ENCODE measurements at regions not wholly inside any gene's neighbourhood (a gene's known extent, or its start where the extent isn't known, plus 50 kb on each side); places are given as distances from the start of the nearest gene placed in this dataset.

- Histone ChIP-seq H3K27me3 (ENCODE audit: control insufficient read depth, insufficient read depth, low read length) (no peaks in the 10 kb centered on the region), H3K4me1 (ENCODE audit: control insufficient read depth, insufficient read depth, low read length) (no peaks in the 10 kb centered on the region; the same call in 1 of the 2 replicates), H3K9ac (ENCODE audit: low read length) (no peak overlapping the region), H3K4me3 (ENCODE audit: low read depth, low read length) (no peak overlapping the region), H3K9me3 (ENCODE audit: control insufficient read depth, insufficient read depth, low read depth, low read length) (no peaks in the 10 kb centered on the region), H3K36me3 (ENCODE audit: control insufficient read depth, insufficient read depth, low read length) (no peaks in the 10 kb centered on the region), H3K27ac (ENCODE audit: low read depth, low read length) (no peak overlapping the region)
Observed at GRCh38 chr2:21267232-21267835, 143.6 kb downstream of the TDRD15 start.

- H3K9ac ChIP-seq (ENCODE audit: low read length), result no peak overlapping the region
Observed at GRCh38 chr2:21268197-21268877, 144.6 kb downstream of the TDRD15 start.

GRCh38 chr2:21268878-21269224 lies 145.1 kb downstream of the TDRD15 start:
- H3K9ac ChIP-seq (ENCODE audit: low read length), result no peak overlapping the region
- H3K36me3 ChIP-seq (ENCODE audit: control insufficient read depth, insufficient read depth, low read length), result no peaks in the 10 kb centered on the region
- H3K27me3 ChIP-seq (ENCODE audit: control insufficient read depth, insufficient read depth, low read length), result no peaks in the 10 kb centered on the region
- H3K27ac ChIP-seq (ENCODE audit: low read depth, low read length), result no peak overlapping the region
- H3K9me3 ChIP-seq (ENCODE audit: control insufficient read depth, insufficient read depth, low read depth, low read length), result no peaks in the 10 kb centered on the region
- no peaks in the 10 kb centered on the region; the same call in 1 of the 2 replicates for H3K4me1 ChIP-seq (ENCODE audit: control insufficient read depth, insufficient read depth, low read length)
- H3K4me3 ChIP-seq (ENCODE audit: low read depth, low read length), result no peak overlapping the region

More at GRCh38 chr2:21268197-21268877, 144.6 kb downstream of the TDRD15 start:
- H3K27me3 ChIP-seq (ENCODE audit: control insufficient read depth, insufficient read depth, low read length), result no peaks in the 10 kb centered on the region
- H3K27ac ChIP-seq (ENCODE audit: low read depth, low read length), result no peak overlapping the region
- no peaks in the 10 kb centered on the region for H3K36me3 ChIP-seq (ENCODE audit: control insufficient read depth, insufficient read depth, low read length)
- no peak overlapping the region for H3K4me3 ChIP-seq (ENCODE audit: low read depth, low read length)
- H3K4me1 ChIP-seq (ENCODE audit: control insufficient read depth, insufficient read depth, low read length), result no peaks in the 10 kb centered on the region; the same call in 1 of the 2 replicates
- H3K9me3 ChIP-seq (ENCODE audit: control insufficient read depth, insufficient read depth, low read depth, low read length), result no peaks in the 10 kb centered on the region

- H3K9ac ChIP-seq (ENCODE audit: low read length), result no peak overlapping the region
- no peaks in the 10 kb centered on the region for H3K36me3 ChIP-seq (ENCODE audit: control insufficient read depth, insufficient read depth, low read length)
- no peaks in the 10 kb centered on the region; the same call in 1 of the 2 replicates for H3K4me1 ChIP-seq (ENCODE audit: control insufficient read depth, insufficient read depth, low read length)
- no peaks in the 10 kb centered on the region for H3K27me3 ChIP-seq (ENCODE audit: control insufficient read depth, insufficient read depth, low read length)
- H3K27ac ChIP-seq (ENCODE audit: low read depth, low read length), result no peak overlapping the region
- no peak overlapping the region for H3K4me3 ChIP-seq (ENCODE audit: low read depth, low read length)
- no peaks in the 10 kb centered on the region for H3K9me3 ChIP-seq (ENCODE audit: control insufficient read depth, insufficient read depth, low read depth, low read length)
Observed at GRCh38 chr2:21269382-21269781, 145.6 kb downstream of the TDRD15 start.

- Histone ChIP-seq H3K4me3 (ENCODE audit: low read depth, low read length) (no peak overlapping the region), H3K27me3 (ENCODE audit: control insufficient read depth, insufficient read depth, low read length) (no peaks in the 10 kb centered on the region), H3K36me3 (ENCODE audit: control insufficient read depth, insufficient read depth, low read length) (no peaks in the 10 kb centered on the region), H3K9me3 (ENCODE audit: control insufficient read depth, insufficient read depth, low read depth, low read length) (no peaks in the 10 kb centered on the region), H3K27ac (ENCODE audit: low read depth, low read length) (no peak overlapping the region), H3K9ac (ENCODE audit: low read length) (no peak overlapping the region), H3K4me1 (ENCODE audit: control insufficient read depth, insufficient read depth, low read length) (no peaks in the 10 kb centered on the region; the same call in 1 of the 2 replicates)
Observed at GRCh38 chr2:21270083-21270491, 146.3 kb downstream of the TDRD15 start.

GRCh38 chr2:21270708-21271122 lies 146.9 kb downstream of the TDRD15 start:
- Histone ChIP-seq H3K9me3 (ENCODE audit: control insufficient read depth, insufficient read depth, low read depth, low read length) (no peaks in the 10 kb centered on the region), H3K9ac (ENCODE audit: low read length) (no peak overlapping the region), H3K36me3 (ENCODE audit: control insufficient read depth, insufficient read depth, low read length) (no peaks in the 10 kb centered on the region), H3K27ac (ENCODE audit: low read depth, low read length) (no peak overlapping the region), H3K27me3 (ENCODE audit: control insufficient read depth, insufficient read depth, low read length) (no peaks in the 10 kb centered on the region), H3K4me1 (ENCODE audit: control insufficient read depth, insufficient read depth, low read length) (no peaks in the 10 kb centered on the region; the same call in 1 of the 2 replicates), H3K4me3 (ENCODE audit: low read depth, low read length) (no peak overlapping the region)

GRCh38 chr2:21276163-21276562 lies 152.4 kb downstream of the TDRD15 start:
- Histone ChIP-seq H3K36me3 (ENCODE audit: control insufficient read depth, insufficient read depth, low read length) (no peaks in the 10 kb centered on the region), H3K9ac (ENCODE audit: low read length) (no peak overlapping the region), H3K27me3 (ENCODE audit: control insufficient read depth, insufficient read depth, low read length) (no peaks in the 10 kb centered on the region), H3K27ac (ENCODE audit: low read depth, low read length) (no peak overlapping the region), H3K4me1 (ENCODE audit: control insufficient read depth, insufficient read depth, low read length) (no peaks in the 10 kb centered on the region), H3K9me3 (ENCODE audit: control insufficient read depth, insufficient read depth, low read depth, low read length) (no peaks in the 10 kb centered on the region), H3K4me3 (ENCODE audit: low read depth, low read length) (no peak overlapping the region)

- no peak overlapping the region for H3K27ac ChIP-seq (ENCODE audit: low read depth, low read length)
- H3K36me3 ChIP-seq (ENCODE audit: control insufficient read depth, insufficient read depth, low read length), result no peaks in the 10 kb centered on the region
- no peak overlapping the region for H3K9ac ChIP-seq (ENCODE audit: low read length)
- no peaks in the 10 kb centered on the region for H3K4me1 ChIP-seq (ENCODE audit: control insufficient read depth, insufficient read depth, low read length)
- no peaks in the 10 kb centered on the region for H3K9me3 ChIP-seq (ENCODE audit: control insufficient read depth, insufficient read depth, low read depth, low read length)
- H3K27me3 ChIP-seq (ENCODE audit: control insufficient read depth, insufficient read depth, low read length), result no peaks in the 10 kb centered on the region
- H3K4me3 ChIP-seq (ENCODE audit: low read depth, low read length), result no peak overlapping the region
Observed at GRCh38 chr2:21277068-21278056, 153.6 kb downstream of the TDRD15 start.

- Histone ChIP-seq H3K4me1 (ENCODE audit: control insufficient read depth, insufficient read depth, low read length) (no peaks in the 10 kb centered on the region), H3K9ac (ENCODE audit: low read length) (no peak overlapping the region), H3K27me3 (ENCODE audit: control insufficient read depth, insufficient read depth, low read length) (no peaks in the 10 kb centered on the region), H3K27ac (ENCODE audit: low read depth, low read length) (no peak overlapping the region), H3K36me3 (ENCODE audit: control insufficient read depth, insufficient read depth, low read length) (no peaks in the 10 kb centered on the region), H3K9me3 (ENCODE audit: control insufficient read depth, insufficient read depth, low read depth, low read length) (no peaks in the 10 kb centered on the region), H3K4me3 (ENCODE audit: low read depth, low read length) (no peak overlapping the region)
Observed at GRCh38 chr2:21279525-21279924, 155.8 kb downstream of the TDRD15 start.

- Histone ChIP-seq H3K27ac (ENCODE audit: low read depth, low read length) (no peak overlapping the region), H3K27me3 (ENCODE audit: control insufficient read depth, insufficient read depth, low read length) (no peaks in the 10 kb centered on the region)
Observed at GRCh38 chr2:21280793-21281192, 157.0 kb downstream of the TDRD15 start.

GRCh38 chr2:21281384-21281783 lies 157.6 kb downstream of the TDRD15 start:
- Histone ChIP-seq H3K4me1 (ENCODE audit: control insufficient read depth, insufficient read depth, low read length) (no peaks in the 10 kb centered on the region), H3K27me3 (ENCODE audit: control insufficient read depth, insufficient read depth, low read length) (no peaks in the 10 kb centered on the region), H3K36me3 (ENCODE audit: control insufficient read depth, insufficient read depth, low read length) (no peaks in the 10 kb centered on the region), H3K9me3 (ENCODE audit: control insufficient read depth, insufficient read depth, low read depth, low read length) (no peaks in the 10 kb centered on the region), H3K9ac (ENCODE audit: low read length) (no peak overlapping the region), H3K27ac (ENCODE audit: low read depth, low read length) (no peak overlapping the region), H3K4me3 (ENCODE audit: low read depth, low read length) (no peak overlapping the region)

More at GRCh38 chr2:21280793-21281192, 157.0 kb downstream of the TDRD15 start:
- H3K4me1 ChIP-seq (ENCODE audit: control insufficient read depth, insufficient read depth, low read length), result no peaks in the 10 kb centered on the region
- no peak overlapping the region for H3K9ac ChIP-seq (ENCODE audit: low read length)
- no peak overlapping the region for H3K4me3 ChIP-seq (ENCODE audit: low read depth, low read length)
- no peaks in the 10 kb centered on the region for H3K36me3 ChIP-seq (ENCODE audit: control insufficient read depth, insufficient read depth, low read length)
- H3K9me3 ChIP-seq (ENCODE audit: control insufficient read depth, insufficient read depth, low read depth, low read length), result no peaks in the 10 kb centered on the region

All from HUES6 (cell line).